ENCODE measurements at regions not wholly inside any gene's neighbourhood (a gene's known extent, or its start where the extent isn't known, plus 50 kb on each side); places are given as distances from the start of the nearest gene placed in this dataset.
A peak's percentile ranks its signal among the peaks of the same experiment; 100 is the strongest.

DNA sequence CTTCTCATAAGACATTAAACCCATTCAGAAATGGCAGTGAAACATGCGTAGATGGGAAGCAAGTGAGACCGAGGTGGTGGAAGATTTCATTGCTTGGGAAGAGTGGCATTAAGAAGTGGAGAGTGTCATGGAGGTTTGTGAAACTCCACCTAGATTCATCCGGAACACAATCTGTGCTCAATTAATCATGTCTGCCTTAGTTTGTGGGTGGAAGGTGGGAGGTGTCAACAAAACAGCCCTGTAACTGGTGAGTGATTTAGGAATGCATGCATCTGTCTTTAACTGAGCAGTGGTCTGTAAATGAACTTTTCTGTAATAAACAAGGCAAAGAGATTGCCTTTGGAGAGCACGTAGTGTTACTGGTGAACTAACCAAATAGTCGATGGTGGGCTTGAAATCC is 113.7 kb downstream of the WNT5A start:
- Histone ChIP-seq H3K27me3 (ENCODE audit: control insufficient read depth, insufficient read depth, low read length) (no peaks in the 10 kb centered on the region), H3K36me3 (ENCODE audit: control insufficient read depth, insufficient read depth, low read length) (no peaks in the 10 kb centered on the region), H3K9me3 (ENCODE audit: control insufficient read depth, low read depth, low read length) (no peaks in the 10 kb centered on the region), H3K4me3 (ENCODE audit: low read length) (no peak overlapping the region), H3K4me1 (ENCODE audit: control insufficient read depth, insufficient read depth, low read length) (no peaks in the 10 kb centered on the region), H3K27ac (ENCODE audit: low read length) (no peak overlapping the region)
- WGBS (ENCODE audit: insufficient coverage, low lambda C conversion rate): no CpG with 5 or more reads among the region's 5 CpGs
- DNase-seq: no peak

DNA sequence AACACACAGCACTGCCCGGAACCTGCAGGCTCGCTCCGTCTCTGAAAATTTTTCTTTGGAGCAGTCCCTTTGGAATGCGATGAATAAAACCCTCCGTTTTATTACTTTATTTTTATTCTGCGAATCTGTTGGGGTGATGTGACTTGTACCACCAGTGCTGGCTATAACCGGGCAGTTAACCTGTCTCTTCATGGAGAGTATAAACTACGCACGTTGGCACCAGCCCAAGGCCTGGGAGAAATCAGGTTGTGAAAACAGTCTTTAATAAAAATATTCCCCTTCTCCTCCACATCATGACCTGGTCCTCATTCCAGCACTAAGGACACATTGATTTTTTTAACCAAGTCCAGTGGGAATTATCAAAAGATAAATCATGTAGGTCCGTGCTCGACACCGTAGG is 116.8 kb downstream of the WNT5A start:
- Histone ChIP-seq H3K4me3 (ENCODE audit: low read length) (no peak overlapping the region), H3K9me3 (ENCODE audit: control insufficient read depth, low read depth, low read length) (no peaks in the 10 kb centered on the region), H3K36me3 (ENCODE audit: control insufficient read depth, insufficient read depth, low read length) (no peaks in the 10 kb centered on the region), H3K27me3 (ENCODE audit: control insufficient read depth, insufficient read depth, low read length) (no peaks in the 10 kb centered on the region), H3K4me1 (ENCODE audit: control insufficient read depth, insufficient read depth, low read length) (no peaks in the 10 kb centered on the region), H3K27ac (ENCODE audit: low read length) (no peak overlapping the region)
- 100% methylated on average over 1 of the region's 12 CpGs for WGBS (ENCODE audit: insufficient coverage, low lambda C conversion rate)
- DNase-seq: no peak

GRCh38 chr3:55369141-55369847 is 117.8 kb downstream of the WNT5A start:
- Histone ChIP-seq H3K4me1 (ENCODE audit: control insufficient read depth, insufficient read depth, low read length) (no peaks in the 10 kb centered on the region), H3K9me3 (ENCODE audit: control insufficient read depth, low read depth, low read length) (no peaks in the 10 kb centered on the region), H3K36me3 (ENCODE audit: control insufficient read depth, insufficient read depth, low read length) (no peaks in the 10 kb centered on the region), H3K27ac (ENCODE audit: low read length) (no peak overlapping the region), H3K4me3 (ENCODE audit: low read length) (no peak overlapping the region), H3K27me3 (ENCODE audit: control insufficient read depth, insufficient read depth, low read length) (no peaks in the 10 kb centered on the region)
- WGBS (ENCODE audit: insufficient coverage, low lambda C conversion rate): no CpG with 5 or more reads among the region's 10 CpGs
- DNase-seq: peak in 1 of 2 donors; percentile 44

GRCh38 chr3:55368366-55368765 is 118.7 kb downstream of the WNT5A start:
- Histone ChIP-seq H3K4me1 (ENCODE audit: control insufficient read depth, insufficient read depth, low read length) (no peaks in the 10 kb centered on the region), H3K4me3 (ENCODE audit: low read length) (no peak overlapping the region), H3K9me3 (ENCODE audit: control insufficient read depth, low read depth, low read length) (no peaks in the 10 kb centered on the region), H3K27me3 (ENCODE audit: control insufficient read depth, insufficient read depth, low read length) (no peaks in the 10 kb centered on the region), H3K27ac (ENCODE audit: low read length) (no peak overlapping the region), H3K36me3 (ENCODE audit: control insufficient read depth, insufficient read depth, low read length) (no peaks in the 10 kb centered on the region)
- whole genome bisulfite sequencing (ENCODE audit: insufficient coverage, low lambda C conversion rate): 100% methylated on average over 1 of the region's 6 CpGs
- no peak for DNase-seq

DNA sequence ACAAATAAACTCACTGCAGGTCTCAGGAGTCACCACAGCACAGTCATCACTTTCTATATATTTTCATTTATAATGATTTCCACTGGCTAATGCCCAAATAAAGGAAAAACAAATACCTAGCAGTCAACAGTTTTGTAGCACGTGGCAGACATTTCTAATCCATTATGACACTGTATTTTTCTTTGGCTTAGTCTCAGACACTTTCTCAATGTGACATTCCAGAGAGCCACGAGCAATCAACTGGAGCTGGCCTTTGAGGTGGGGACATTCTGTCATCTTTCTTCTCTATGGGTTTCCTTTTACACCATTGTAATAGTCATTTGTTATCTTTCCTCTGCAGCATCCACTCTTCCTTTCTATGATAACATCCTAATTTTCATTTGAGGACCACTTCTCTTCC is 119.7 kb downstream of the WNT5A start:
- H3K4me1 ChIP-seq (ENCODE audit: control insufficient read depth, insufficient read depth, low read length): no peaks in the 10 kb centered on the region
- no peaks in the 10 kb centered on the region for H3K27me3 ChIP-seq (ENCODE audit: control insufficient read depth, insufficient read depth, low read length)
- DNase-seq: no peak
- H3K36me3 ChIP-seq (ENCODE audit: control insufficient read depth, insufficient read depth, low read length): no peaks in the 10 kb centered on the region
- H3K4me3 ChIP-seq (ENCODE audit: low read length): no peak overlapping the region
- H3K9me3 ChIP-seq (ENCODE audit: control insufficient read depth, low read depth, low read length): no peaks in the 10 kb centered on the region
- no peak overlapping the region for H3K27ac ChIP-seq (ENCODE audit: low read length)
- 100% methylated on average over 1 of the region's 2 CpGs for WGBS (ENCODE audit: insufficient coverage, low lambda C conversion rate)

DNA sequence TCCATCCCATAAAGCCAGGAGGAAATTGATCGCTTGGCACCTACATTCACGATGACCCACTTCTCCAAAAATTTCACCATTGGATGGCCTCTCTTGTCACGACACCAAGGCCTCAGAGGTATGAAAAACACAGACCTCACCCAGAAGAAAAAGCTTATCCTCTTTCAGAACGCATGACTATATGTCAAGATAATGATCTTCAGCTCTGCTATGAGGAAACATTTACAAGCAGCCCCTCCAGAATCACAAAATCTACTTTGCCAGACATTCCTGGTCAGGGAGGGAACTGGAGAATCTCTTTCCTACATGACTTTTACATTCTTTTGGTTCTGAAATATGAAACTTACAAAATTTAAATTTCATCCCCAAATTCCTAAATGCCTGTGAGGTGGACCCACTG is 122.7 kb downstream of the WNT5A start:
- H3K4me3 ChIP-seq (ENCODE audit: low read length): no peak overlapping the region
- WGBS (ENCODE audit: insufficient coverage, low lambda C conversion rate): no CpG with 5 or more reads among the region's 4 CpGs
- H3K27ac ChIP-seq (ENCODE audit: low read length): no peak overlapping the region
- no peaks in the 10 kb centered on the region for H3K4me1 ChIP-seq (ENCODE audit: control insufficient read depth, insufficient read depth, low read length)
- no peaks in the 10 kb centered on the region for H3K9me3 ChIP-seq (ENCODE audit: control insufficient read depth, low read depth, low read length)
- no peaks in the 10 kb centered on the region for H3K36me3 ChIP-seq (ENCODE audit: control insufficient read depth, insufficient read depth, low read length)
- no peak for DNase-seq
- no peaks in the 10 kb centered on the region for H3K27me3 ChIP-seq (ENCODE audit: control insufficient read depth, insufficient read depth, low read length)

DNA sequence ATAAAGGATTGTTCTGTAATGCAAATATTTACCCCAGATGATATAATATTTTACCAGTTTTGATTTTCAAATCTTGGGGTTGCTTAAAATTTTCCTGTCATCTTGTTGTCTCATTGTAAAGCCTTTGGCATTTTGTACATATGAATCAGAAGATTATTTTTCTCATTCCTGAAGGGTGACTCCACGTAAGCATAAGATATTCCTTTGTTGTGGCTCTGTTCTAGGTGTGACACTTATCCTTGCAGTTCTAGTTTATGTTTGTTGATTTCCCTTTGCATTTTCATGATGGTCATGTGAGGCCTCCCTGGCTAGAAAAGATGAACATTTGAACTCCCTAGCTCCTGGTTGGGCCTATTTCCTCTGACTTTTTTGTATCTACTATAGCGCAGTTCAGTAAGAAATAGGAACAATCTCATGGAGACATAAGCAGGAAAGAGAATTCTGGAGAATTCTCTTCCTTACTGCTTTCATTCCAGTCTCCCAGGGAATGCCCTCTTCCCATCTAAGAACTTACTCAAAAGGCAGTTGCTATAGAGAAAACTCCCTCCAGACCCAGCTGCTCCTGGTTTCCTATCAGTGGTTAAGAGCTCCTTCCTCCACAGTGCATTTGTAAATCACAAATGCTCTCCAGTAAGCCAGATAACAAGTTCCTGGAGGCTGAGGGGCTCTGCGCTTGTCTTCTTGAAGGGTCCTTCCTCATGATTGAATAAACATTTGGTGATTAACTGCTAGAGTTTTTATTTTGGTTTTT is 124.7 kb downstream of the WNT5A start:
- Histone ChIP-seq H3K27me3 (ENCODE audit: control insufficient read depth, insufficient read depth, low read length) (peaks cover 3% of the 10 kb centered on the region), H3K4me1 (ENCODE audit: control insufficient read depth, insufficient read depth, low read length) (no peaks in the 10 kb centered on the region), H3K9me3 (ENCODE audit: control insufficient read depth, low read depth, low read length) (no peaks in the 10 kb centered on the region), H3K4me3 (ENCODE audit: low read length) (no peak overlapping the region), H3K36me3 (ENCODE audit: control insufficient read depth, insufficient read depth, low read length) (no peaks in the 10 kb centered on the region), H3K27ac (ENCODE audit: low read length) (no peak overlapping the region)
- 80% methylated on average over 1 of the region's 3 CpGs for WGBS (ENCODE audit: insufficient coverage, low lambda C conversion rate)
- DNase-seq: no peak

GRCh38 chr3:55357796-55358195 is 129.3 kb downstream of the WNT5A start:
- no peak overlapping the region for H3K4me3 ChIP-seq (ENCODE audit: low read length)
- no peak for DNase-seq
- peaks cover 3% of the 10 kb centered on the region for H3K27me3 ChIP-seq (ENCODE audit: control insufficient read depth, insufficient read depth, low read length)
- H3K36me3 ChIP-seq (ENCODE audit: control insufficient read depth, insufficient read depth, low read length): no peaks in the 10 kb centered on the region
- no CpG with 5 or more reads among the region's 1 CpG for WGBS (ENCODE audit: insufficient coverage, low lambda C conversion rate)
- no peaks in the 10 kb centered on the region for H3K9me3 ChIP-seq (ENCODE audit: control insufficient read depth, low read depth, low read length)
- H3K4me1 ChIP-seq (ENCODE audit: control insufficient read depth, insufficient read depth, low read length): no peaks in the 10 kb centered on the region
- no peak overlapping the region for H3K27ac ChIP-seq (ENCODE audit: low read length)

- peaks cover under 1% of the 10 kb centered on the region for H3K27me3 ChIP-seq (ENCODE audit: control insufficient read depth, insufficient read depth, low read length)
- H3K9me3 ChIP-seq (ENCODE audit: control insufficient read depth, low read depth, low read length): no peaks in the 10 kb centered on the region
- no peak overlapping the region for H3K4me3 ChIP-seq (ENCODE audit: low read length)
- H3K36me3 ChIP-seq (ENCODE audit: control insufficient read depth, insufficient read depth, low read length): no peaks in the 10 kb centered on the region
- H3K4me1 ChIP-seq (ENCODE audit: control insufficient read depth, insufficient read depth, low read length): no peaks in the 10 kb centered on the region
- no CpG with 5 or more reads among the region's 2 CpGs for WGBS (ENCODE audit: insufficient coverage, low lambda C conversion rate)
- no peak for DNase-seq
- H3K27ac ChIP-seq (ENCODE audit: low read length): no peak overlapping the region
Measured at GRCh38 chr3:55352668-55353067, 134.4 kb downstream of the WNT5A start.

DNA sequence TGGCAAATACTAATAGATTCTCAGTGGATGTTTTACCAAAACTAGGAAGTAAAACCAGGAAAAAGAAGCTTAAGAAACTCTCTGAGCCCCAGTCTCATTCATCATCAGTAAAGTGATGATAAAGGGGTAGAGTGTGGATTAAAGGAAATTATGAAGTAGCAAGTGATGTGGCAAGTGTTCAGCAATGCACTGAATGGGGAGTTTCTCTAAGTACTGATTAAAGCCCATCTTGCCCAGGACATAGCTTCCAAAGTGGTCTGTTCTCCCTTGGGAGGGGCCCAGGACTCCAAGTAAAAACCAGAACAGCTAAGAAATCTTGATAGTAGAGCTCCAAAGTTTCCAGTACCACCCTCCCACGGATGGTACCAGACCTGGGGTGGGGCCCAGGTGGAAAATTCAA is 137.3 kb downstream of the WNT5A start:
- Histone ChIP-seq H3K9me3 (ENCODE audit: control insufficient read depth, low read depth, low read length) (no peaks in the 10 kb centered on the region), H3K27ac (ENCODE audit: low read length) (no peak overlapping the region), H3K4me1 (ENCODE audit: control insufficient read depth, insufficient read depth, low read length) (no peaks in the 10 kb centered on the region), H3K27me3 (ENCODE audit: control insufficient read depth, insufficient read depth, low read length) (no peaks in the 10 kb centered on the region), H3K36me3 (ENCODE audit: control insufficient read depth, insufficient read depth, low read length) (no peaks in the 10 kb centered on the region), H3K4me3 (ENCODE audit: low read length) (no peak overlapping the region)
- WGBS (ENCODE audit: insufficient coverage, low lambda C conversion rate): no CpG with 5 or more reads among the region's 1 CpG
- no peak for DNase-seq
